Esophagus muscularis mucosa (tissue), 3 donors: ENCODE measurements at regions not wholly inside any gene's neighbourhood (a gene's known extent, or its start where the extent isn't known, plus 50 kb on each side); places are given as distances from the start of the nearest gene placed in this dataset.

Source experiments
- POLR2A ChIP-seq: fragments of 450-650 bp; IDR thresholded peaks from one replicate; pipeline ENCODE4 v1.6.1; 2017; ENCODE audit warnings: antibody characterized with exemption, moderate library complexity, mild to moderate bottlenecking, low read depth
- TF ChIP-seq, protein P1 (sequence below), 3 experiments: fragments of 200-600 bp in 2 of 3; fragments of 450-650 bp in 1 of 3; sonication (generic) in 2 of 3; IDR thresholded peaks; one replicate each; pipeline ENCODE4 v1.5.1; 2017 to 2019; ENCODE audit warnings: antibody characterized with exemption in 3 of 3, mild to moderate bottlenecking in 2 of 3, moderate library complexity in 1 of 3

DNA sequence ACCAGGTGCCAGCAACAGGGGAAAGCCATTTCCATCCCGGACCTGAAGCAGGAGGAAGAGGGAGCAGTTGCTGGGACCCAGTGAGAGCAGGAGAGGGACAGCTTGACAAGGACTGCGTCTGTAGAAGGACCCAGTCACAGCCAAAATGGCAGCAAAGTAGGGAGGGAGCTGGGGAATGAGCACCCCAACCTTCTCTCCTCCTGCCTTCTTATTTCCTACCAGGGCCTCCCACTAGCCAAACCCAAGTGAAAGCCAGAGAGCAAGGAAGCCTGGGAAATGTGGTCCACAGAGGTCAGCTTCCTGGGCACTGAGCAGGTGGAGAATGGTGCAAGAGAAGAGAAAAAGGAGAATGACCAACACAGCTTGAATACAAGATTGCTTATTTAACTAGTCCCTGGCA is 108.5 kb upstream of the MYL2 start:
- TF ChIP-seq POLR2A, result no peak
- TF ChIP-seq, protein P1, sequence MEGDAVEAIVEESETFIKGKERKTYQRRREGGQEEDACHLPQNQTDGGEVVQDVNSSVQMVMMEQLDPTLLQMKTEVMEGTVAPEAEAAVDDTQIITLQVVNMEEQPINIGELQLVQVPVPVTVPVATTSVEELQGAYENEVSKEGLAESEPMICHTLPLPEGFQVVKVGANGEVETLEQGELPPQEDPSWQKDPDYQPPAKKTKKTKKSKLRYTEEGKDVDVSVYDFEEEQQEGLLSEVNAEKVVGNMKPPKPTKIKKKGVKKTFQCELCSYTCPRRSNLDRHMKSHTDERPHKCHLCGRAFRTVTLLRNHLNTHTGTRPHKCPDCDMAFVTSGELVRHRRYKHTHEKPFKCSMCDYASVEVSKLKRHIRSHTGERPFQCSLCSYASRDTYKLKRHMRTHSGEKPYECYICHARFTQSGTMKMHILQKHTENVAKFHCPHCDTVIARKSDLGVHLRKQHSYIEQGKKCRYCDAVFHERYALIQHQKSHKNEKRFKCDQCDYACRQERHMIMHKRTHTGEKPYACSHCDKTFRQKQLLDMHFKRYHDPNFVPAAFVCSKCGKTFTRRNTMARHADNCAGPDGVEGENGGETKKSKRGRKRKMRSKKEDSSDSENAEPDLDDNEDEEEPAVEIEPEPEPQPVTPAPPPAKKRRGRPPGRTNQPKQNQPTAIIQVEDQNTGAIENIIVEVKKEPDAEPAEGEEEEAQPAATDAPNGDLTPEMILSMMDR (IDR thresholded peaks at IDR 0.05), result no peak
